Heart left ventricle (tissue), 16 donors: ENCODE measurements at regions not wholly inside any gene's neighbourhood (a gene's known extent, or its start where the extent isn't known, plus 50 kb on each side); places are given as distances from the start of the nearest gene placed in this dataset.
A peak's percentile ranks its signal among the peaks of the same experiment; 100 is the strongest.

Source experiments
- ATAC-seq, 4 donors: fragments of 200-7000 bp; cut with Tn5 transposase; one replicate each; pipeline ENCODE4 v1.9.1; 2020 to 2022; ENCODE audit warnings: moderate library complexity in 4 of 4, mild to moderate bottlenecking in 3 of 4, moderate number of reproducible peaks in 1 of 4
- DNase-seq, 5 donors: peaks; one replicate each; pipeline ENCODE4 v3.0.0-alpha.2; 2020
- H3K27ac ChIP-seq, 12 donors: fragments of 200-600 bp; sonication (generic) in 4 of 12; one replicate each; pipeline versions ENCODE4 v1.5.0 to v1.8.0; 2016 to 2022; ENCODE audit warnings: mild to moderate bottlenecking in 2 of 12
- H3K27me3 ChIP-seq, 9 donors: fragments of 200-600 bp; sonication (generic) in 2 of 9; one replicate each; pipeline versions ENCODE4 v1.5.1 to v1.8.0; 2016 to 2022; ENCODE audit warnings: mild to moderate bottlenecking in 3 of 9
- H3K36me3 ChIP-seq, 9 donors: fragments of 200-600 bp; sonication (generic) in 2 of 9; one replicate each; pipeline versions ENCODE4 v1.5.0 to v1.8.0; 2018 to 2022; ENCODE audit warnings: mild to moderate bottlenecking in 2 of 9
- H3K4me1 ChIP-seq, 12 donors: fragments of 200-600 bp; sonication (generic) in 4 of 12; one replicate each; pipeline versions ENCODE4 v1.5.0 to v1.8.0; 2016 to 2022; ENCODE audit warnings: mild to moderate bottlenecking in 3 of 12
- H3K4me3 ChIP-seq, 12 donors: fragments of 200-600 bp; sonication (generic) in 4 of 12; one replicate each; pipeline versions ENCODE4 v1.5.0 to v1.8.0; 2017 to 2022; ENCODE audit warnings: mild to moderate bottlenecking in 9 of 12, moderate library complexity in 4 of 12
- H3K9me3 ChIP-seq, 12 donors: fragments of 200-600 bp; sonication (generic) in 4 of 12; one replicate each; pipeline versions ENCODE4 v1.5.0 to v1.8.0; 2016 to 2022; ENCODE audit warnings: mild to moderate bottlenecking in 1 of 12
- CTCF ChIP-seq, 12 donors: fragments of 200-600 bp; sonication (generic) in 4 of 12; IDR thresholded peaks; one replicate each; pipeline versions ENCODE4 v1.5.0 to v1.8.0; 2018 to 2022; ENCODE audit warnings: antibody characterized with exemption in 12 of 12, mild to moderate bottlenecking in 5 of 12
- POLR2A ChIP-seq, 2 donors: fragments of 450-650 bp; IDR thresholded peaks; one replicate each; pipeline ENCODE4 v1.6.1; 2017; ENCODE audit warnings: antibody characterized with exemption in 2 of 2, mild to moderate bottlenecking in 2 of 2, moderate library complexity in 2 of 2
- WGBS, 4 donors: extraction: QIAGEN DNeasy Blood & Tissue Kit in 2 of 4; methylation state at CpG; one replicate each; pipeline versions ENCODE4 v1.1.5 to v1.1.7; 2013 to 2018; 5-methylcytosine and 5-hydroxymethylcytosine counted together
- intact Hi-C, 10 donors: fragments of 100-400 bp; cut with DNase I; formaldehyde crosslinking; loops; one replicate each; pipeline versions ENCODE4 v1.11.1 to v1.14.2; 2022
- donor health status: ischemic (EF 13 %, LVEDD 7.1; RV severe dilation, severe dysfunction).
- donor health status: healthy with polysubstance abuse.
- donor health status: DM: no; HTN: yes; CAD: no.
- donor health status: DM: no; HTN: no; CAD: no.
- donor health status: ischemic (EF 25% LVEDD 6.9; RV normal size, moderate dysfunction).
- donor health status: ischemic (EF 25% LVEDD 5.7; RV mildly dilated, moderate dysfunction).
- donor health status: healthy.
- donor health status: DM: yes; HTN: yes; CAD: no.
- donor health status: ischemic (EF 35%, LVEDD 5.7; RV mildly dilated, moderate dysfunction).
- donor health status: nonischemic (EF 11% LVEDD 7.7; RV severe dilation, severe dysfunction).
- donor health status: DM: yes; HTN: yes; CAD: no.
- donor health status: PGD.
- donor health status: ischemic (EF 29% LVEDD 5.4; RV normal size, mild dysfunction).
- donor health status: nonischemic (EF 23%, LVEDD 6.1; RV moderate dilation, normal function).

- H3K36me3 ChIP-seq, result no peaks in the 10 kb centered on the region
- H3K27ac ChIP-seq, result no peak overlapping the region
- H3K9me3 ChIP-seq, result no peaks in the 10 kb centered on the region
- WGBS, 4 donors, result 63 to 72% (median 67%) methylated on average over 6 of the region's 6 CpGs
- H3K27me3 ChIP-seq, result no peaks in the 10 kb centered on the region
- ATAC-seq (peak in 1 of 4 donors; percentile 47), DNase-seq (peak in 1 of 5 donors; percentile 4)
- no peak overlapping the region for H3K4me3 ChIP-seq
- intact Hi-C loops, result no loop called here
- H3K4me1 ChIP-seq, result no peaks in the 10 kb centered on the region
- no peak for TF ChIP-seq CTCF (IDR thresholded peaks at IDR 0.05)
- no peak for TF ChIP-seq POLR2A (IDR thresholded peaks at IDR 0.05)
These were observed 162.3 kb downstream of the MRPL14 start for GRCh38 chr6:43964659-43965570.

GRCh38 chr6:43963877-43964658 lies 163.2 kb downstream of the MRPL14 start:
- H3K36me3 ChIP-seq, result no peaks in the 10 kb centered on the region
- no peaks in the 10 kb centered on the region for H3K27me3 ChIP-seq
- 76 to 82% (median 78%) methylated on average over 6 of the region's 6 CpGs for WGBS, 4 donors
- no peak overlapping the region for H3K27ac ChIP-seq
- H3K4me1 ChIP-seq, result no peaks in the 10 kb centered on the region
- no peaks in the 10 kb centered on the region for H3K9me3 ChIP-seq
- TF ChIP-seq CTCF (IDR thresholded peaks at IDR 0.05) (no peak), POLR2A (IDR thresholded peaks at IDR 0.05) (no peak)
- H3K4me3 ChIP-seq, result no peak overlapping the region
- intact Hi-C loops, result no loop called here
- no peak for ATAC-seq
- DNase-seq, result no peak

- WGBS, 4 donors, result 80 to 95% (median 92%) methylated on average over 1 of the region's 1 CpG
These were observed 164.0 kb downstream of the MRPL14 start for GRCh38 chr6:43963203-43963602.

More at GRCh38 chr6:43963203-43963602, 164.0 kb downstream of the MRPL14 start:
- no peaks in the 10 kb centered on the region for H3K4me1 ChIP-seq
- H3K27ac ChIP-seq, result no peak overlapping the region
- ATAC-seq (no peak), DNase-seq (no peak)
- H3K36me3 ChIP-seq, result no peaks in the 10 kb centered on the region
- intact Hi-C loops, result no loop called here
- H3K9me3 ChIP-seq, result no peaks in the 10 kb centered on the region
- no peaks in the 10 kb centered on the region for H3K27me3 ChIP-seq
- no peak overlapping the region for H3K4me3 ChIP-seq
- TF ChIP-seq CTCF (IDR thresholded peaks at IDR 0.05) (no peak), POLR2A (IDR thresholded peaks at IDR 0.05) (no peak)
